Esophagus mucosa (tissue), 1 donor: ENCODE measurements at regions not wholly inside any gene's neighbourhood (a gene's known extent, or its start where the extent isn't known, plus 50 kb on each side); places are given as distances from the start of the nearest gene placed in this dataset.

Source experiments
- ATAC-seq: fragments of 200-7000 bp; cut with Tn5 transposase; one replicate; pipeline ENCODE4 v1.9.1; 2020
- donor health status: DM: yes; HTN: yes; CAD: no.

- no peak for ATAC-seq
Observed at GRCh38 chr16:86061318-86061695, 162.3 kb downstream of the IRF8 start.

- ATAC-seq = no peak
Observed at GRCh38 chr16:86061721-86062120, 162.8 kb downstream of the IRF8 start.

- ATAC-seq = no peak
Observed at GRCh38 chr16:86062271-86062965, 163.5 kb downstream of the IRF8 start.

GRCh38 chr16:86063760-86064405 lies 164.9 kb downstream of the IRF8 start:
- ATAC-seq = no peak

- ATAC-seq = no peak
Observed at GRCh38 chr16:86064431-86065250, 165.7 kb downstream of the IRF8 start.

GRCh38 chr16:86065711-86066110 lies 166.7 kb downstream of the IRF8 start:
- ATAC-seq = no peak

- no peak for ATAC-seq
Observed at GRCh38 chr16:86066811-86067210, 167.8 kb downstream of the IRF8 start.

GRCh38 chr16:86067516-86067915 lies 168.6 kb downstream of the IRF8 start:
- no peak for ATAC-seq

GRCh38 chr16:86067936-86068335 lies 169.0 kb downstream of the IRF8 start:
- no peak for ATAC-seq

GRCh38 chr16:86068722-86069121 lies 169.8 kb downstream of the IRF8 start:
- no peak for ATAC-seq

GRCh38 chr16:86069736-86070298 lies 170.9 kb downstream of the IRF8 start:
- ATAC-seq = no peak

GRCh38 chr16:86070484-86070883 lies 171.5 kb downstream of the IRF8 start:
- no peak for ATAC-seq

- ATAC-seq = no peak
Observed at GRCh38 chr16:86070971-86071370, 172.0 kb downstream of the IRF8 start.

GRCh38 chr16:86071611-86072240 lies 172.8 kb downstream of the IRF8 start:
- ATAC-seq = no peak

GRCh38 chr16:86072328-86073102 lies 173.6 kb downstream of the IRF8 start:
- no peak for ATAC-seq

GRCh38 chr16:86073103-86073625 lies 174.2 kb downstream of the IRF8 start:
- no peak for ATAC-seq

- no peak for ATAC-seq
Observed at GRCh38 chr16:86073763-86074493, 175.0 kb downstream of the IRF8 start.

- no peak for ATAC-seq
Observed at GRCh38 chr16:86074651-86075487, 175.9 kb downstream of the IRF8 start.

- no peak for ATAC-seq
Observed at GRCh38 chr16:86075488-86075785, 176.5 kb downstream of the IRF8 start.

GRCh38 chr16:86075839-86076440 lies 177.0 kb downstream of the IRF8 start:
- ATAC-seq = no peak
